T47D (cell line): ENCODE measurements at regions not wholly inside any gene's neighbourhood (a gene's known extent, or its start where the extent isn't known, plus 50 kb on each side); places are given as distances from the start of the nearest gene placed in this dataset.

Source experiments
- DNase-seq, 2 experiments: peaks; one replicate each; pipeline versions ENCODE4 v3.0.0 to v3.0.0-alpha.2; 2011 to 2012; ENCODE audit warnings: low read depth in 1 of 2, low spot score in 1 of 2
- JUND ChIP-seq: IDR thresholded peaks from 2 replicates; pipeline ENCODE4 v1.6.1; 2012; ENCODE audit warnings: low read depth
- in situ Hi-C: cut with HindIII; loops from 2 replicates; pipeline ENCODE4 v1.10.0; 2016; ENCODE audit warnings: low sequenced_read_pairs, low pct_unique_long_range_greater_than_20kb

DNA sequence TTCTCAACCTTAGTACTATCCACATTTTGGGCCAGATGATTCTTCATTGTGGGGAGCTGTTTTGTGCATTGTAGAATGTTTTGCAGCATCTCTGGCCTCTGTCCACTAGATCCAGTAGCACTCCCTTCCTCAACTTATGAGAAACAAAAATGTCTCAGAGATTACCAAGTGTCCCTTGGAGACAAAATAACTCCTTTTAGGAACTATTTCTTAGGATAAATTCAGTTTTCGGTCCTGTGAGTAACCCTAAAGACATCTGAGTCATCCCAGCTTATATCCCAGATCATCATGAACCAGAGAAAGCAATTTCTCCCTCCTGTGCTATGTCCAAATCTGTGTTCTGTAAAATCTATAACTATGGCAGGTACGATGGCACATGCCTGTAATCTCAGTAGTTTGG is 266.6 kb upstream of the PHYHIPL start:
- in situ Hi-C loops, result no loop called here
- no peak for DNase-seq

GRCh38 chr10:58913717-58914116 is 262.7 kb upstream of the PHYHIPL start:
- in situ Hi-C loops, result no loop called here
- no peak for TF ChIP-seq JUND

More for the DNA sequence above, 266.6 kb upstream of the PHYHIPL start:
- TF ChIP-seq JUND, result no peak

DNA sequence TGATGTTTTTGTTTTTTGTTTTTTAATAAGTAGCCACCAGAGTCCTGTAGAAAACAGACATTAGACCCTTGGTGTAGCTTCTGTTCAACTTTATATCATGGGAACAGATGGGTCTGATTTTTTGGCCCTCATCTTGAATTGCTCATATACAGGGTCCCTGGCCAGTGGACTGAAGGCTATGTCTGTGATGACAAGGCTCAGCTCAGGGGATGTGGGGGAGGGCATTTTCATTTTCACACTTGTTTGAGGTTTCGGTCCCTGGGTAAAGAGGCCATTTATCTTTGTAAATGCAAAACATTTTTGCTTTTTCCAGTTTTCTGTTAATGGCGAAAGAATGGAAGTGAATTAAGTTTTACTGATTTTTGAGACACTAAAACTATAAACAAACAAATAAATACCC is 257.6 kb upstream of the PHYHIPL start:
- TF ChIP-seq JUND, result no peak
- in situ Hi-C loops, result no loop called here
- DNase-seq, result no peak

More at GRCh38 chr10:58913717-58914116, 262.7 kb upstream of the PHYHIPL start:
- DNase-seq, result no peak

- TF ChIP-seq JUND, result no peak
- in situ Hi-C loops, result no loop called here
- no peak for DNase-seq
Measured at GRCh38 chr10:58919927-58920654, 256.4 kb upstream of the PHYHIPL start.

- no peak for DNase-seq
- TF ChIP-seq JUND, result no peak
- in situ Hi-C loops, result no loop called here
Measured at GRCh38 chr10:58920655-58921003, 255.8 kb upstream of the PHYHIPL start.

DNA sequence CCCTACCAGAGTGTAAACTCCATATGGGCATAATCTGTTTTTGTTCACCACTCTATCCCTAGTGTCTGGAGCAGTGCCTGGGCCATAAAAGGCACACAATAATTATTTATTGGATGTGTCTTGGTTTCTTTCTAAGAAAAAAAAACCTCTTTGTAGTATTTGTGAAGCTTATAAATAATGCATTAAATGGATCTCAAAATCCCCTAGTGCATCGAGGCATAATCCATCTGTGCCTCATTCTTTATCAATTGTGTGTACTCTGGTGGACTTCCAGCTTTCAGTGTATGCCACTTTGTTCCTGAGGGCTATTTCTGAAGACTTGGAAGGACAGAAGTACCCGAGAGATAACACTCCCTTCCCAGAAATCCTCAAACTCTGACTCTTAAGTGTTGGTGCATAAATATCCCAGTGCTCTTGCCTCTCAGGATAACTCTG is 255.0 kb upstream of the PHYHIPL start:
- DNase-seq, result no peak
- no peak for TF ChIP-seq JUND
- in situ Hi-C loops, result no loop called here

DNA sequence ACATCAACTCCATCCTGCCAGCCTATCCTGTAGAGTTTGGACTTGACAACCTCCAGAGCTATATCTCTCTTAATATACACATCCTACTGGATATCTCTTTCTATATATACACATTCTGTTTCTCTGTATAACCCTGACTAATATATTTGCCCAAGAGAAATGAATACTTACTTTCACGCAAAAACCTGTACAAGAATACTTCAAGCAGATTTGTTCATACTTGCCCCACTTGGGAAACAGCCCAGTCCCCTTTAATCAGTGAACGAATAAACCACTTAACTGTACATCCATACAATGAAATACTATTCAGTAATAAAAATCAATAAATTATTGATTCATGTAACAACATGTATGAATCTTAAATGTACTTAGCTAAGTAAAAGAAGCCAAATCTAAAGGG is 251.1 kb upstream of the PHYHIPL start:
- TF ChIP-seq JUND, result no peak
- no peak for DNase-seq
- in situ Hi-C loops, result no loop called here

- DNase-seq, result no peak
- no peak for TF ChIP-seq JUND
- in situ Hi-C loops, result no loop called here
Measured at GRCh38 chr10:58930500-58930899, 245.9 kb upstream of the PHYHIPL start.

DNA sequence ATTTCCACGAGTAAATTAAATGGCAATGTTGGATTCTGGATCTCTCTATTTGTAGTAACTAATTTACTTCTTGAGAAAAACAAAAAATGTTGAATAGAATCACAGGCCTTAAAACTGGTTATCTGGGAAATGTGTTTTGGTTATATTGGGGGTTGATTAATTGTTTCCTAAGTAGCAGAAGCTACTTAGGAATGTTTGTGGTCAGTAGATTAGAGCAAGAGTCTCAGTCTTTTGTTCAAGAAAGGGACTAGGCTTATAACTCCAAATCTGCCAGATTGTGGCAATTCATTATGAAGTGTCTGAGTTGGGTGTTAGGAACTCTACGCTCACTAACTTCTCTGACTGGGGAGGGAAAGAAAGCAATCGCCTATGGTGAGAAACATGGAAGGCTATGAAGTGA is 244.3 kb upstream of the PHYHIPL start:
- no peak for TF ChIP-seq JUND
- in situ Hi-C loops, result no loop called here
- no peak for DNase-seq

GRCh38 chr10:58932577-58933314 is 243.7 kb upstream of the PHYHIPL start:
- in situ Hi-C loops, result no loop called here
- no peak for TF ChIP-seq JUND
- no peak for DNase-seq

GRCh38 chr10:58936364-58936763 is 240.1 kb upstream of the PHYHIPL start:
- no peak for TF ChIP-seq JUND
- in situ Hi-C loops, result no loop called here
- no peak for DNase-seq

- no peak for TF ChIP-seq JUND
- in situ Hi-C loops, result no loop called here
- no peak for DNase-seq
Measured at GRCh38 chr10:58937423-58937822, 239.0 kb upstream of the PHYHIPL start.

DNA sequence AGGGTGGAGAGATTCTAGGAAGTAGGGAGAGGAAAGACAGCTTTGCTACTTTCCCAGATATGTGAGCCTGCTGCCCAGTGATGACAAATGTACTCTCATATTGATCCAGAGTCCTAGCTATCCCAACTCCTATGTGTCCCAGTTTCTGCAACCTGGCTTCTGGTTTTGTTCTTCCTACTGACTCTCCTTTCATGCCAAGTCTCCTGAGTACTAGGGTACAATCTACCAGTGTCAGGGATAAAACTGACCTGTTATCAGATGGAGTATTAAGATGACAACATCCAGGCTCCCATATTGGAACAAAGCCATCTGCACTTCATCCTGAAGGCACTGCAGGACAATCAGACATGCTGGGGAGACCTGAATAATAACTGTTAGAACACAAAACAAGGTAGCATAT is 233.7 kb upstream of the PHYHIPL start:
- in situ Hi-C loops, result no loop called here
- DNase-seq, result no peak
- no peak for TF ChIP-seq JUND
